Neural cell (in vitro differentiated cells): ENCODE measurements at regions not wholly inside any gene's neighbourhood (a gene's known extent, or its start where the extent isn't known, plus 50 kb on each side); places are given as distances from the start of the nearest gene placed in this dataset.

ENCODE experiments used
- EP300 ChIP-seq: fragments of 450-650 bp; conservative IDR thresholded peaks from 2 replicates; pipeline ENCODE4 v1.6.1; 2014; ENCODE audit warnings: antibody characterized with exemption, mild to moderate bottlenecking, moderate library complexity; ENCODE audit not compliant: poor library complexity, severe bottlenecking
- EZH2 ChIP-seq: fragments of 200-600, 300-800 bp; shearing (Covaris generic), sonication (generic); IDR thresholded peaks from 2 replicates; pipeline ENCODE4 v1.6.1; 2014; ENCODE audit warnings: antibody characterized with exemption, low read length, borderline replicate concordance, mild to moderate bottlenecking; ENCODE audit not compliant: insufficient read depth, poor library complexity, severe bottlenecking
- POLR2AphosphoS5 ChIP-seq: IDR thresholded peaks from 2 replicates; pipeline ENCODE4 v1.6.1; 2012
- RAD21 ChIP-seq: fragments of 450-650 bp; conservative IDR thresholded peaks from 2 replicates; pipeline ENCODE4 v1.6.1; 2014; ENCODE audit warnings: antibody characterized with exemption, mild to moderate bottlenecking, moderate library complexity
- SMC3 ChIP-seq: fragments of 450-650 bp; conservative IDR thresholded peaks from 2 replicates; pipeline ENCODE4 v1.6.1; 2014; ENCODE audit warnings: antibody characterized with exemption, mild to moderate bottlenecking, moderate library complexity; ENCODE audit not compliant: poor library complexity
- TAF1 ChIP-seq: IDR thresholded peaks from 2 replicates; pipeline ENCODE4 v1.6.1; 2012; ENCODE audit warnings: low read depth
- TF ChIP-seq, protein P1 (sequence below): fragments of 450-650 bp; IDR thresholded peaks from 2 replicates; pipeline ENCODE4 v1.5.1; 2014; ENCODE audit warnings: antibody characterized with exemption, mild to moderate bottlenecking, moderate library complexity; ENCODE audit not compliant: poor library complexity, severe bottlenecking
- TF ChIP-seq, protein P2 (sequence below): IDR thresholded peaks from 2 replicates; pipeline ENCODE4 v1.6.1; 2012; ENCODE audit warnings: borderline replicate concordance

DNA sequence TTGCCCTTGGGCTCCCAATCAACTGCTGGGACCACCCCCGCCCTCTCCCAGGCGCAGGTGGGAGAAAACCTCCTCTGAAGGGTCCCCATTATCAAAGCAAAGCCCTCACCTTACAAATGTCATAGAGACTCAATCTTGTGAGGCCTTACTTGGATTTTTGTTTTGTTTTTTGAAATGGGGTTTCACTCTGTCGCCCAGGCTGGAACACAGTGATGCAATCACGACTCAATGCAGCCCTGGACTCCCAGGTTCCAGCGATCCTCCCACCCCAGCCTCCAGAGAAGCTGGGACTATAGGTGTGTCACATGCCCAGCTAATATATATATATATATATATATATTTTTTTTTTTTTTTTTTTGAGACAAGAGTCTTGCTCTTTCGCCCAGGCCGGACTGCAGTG, 57.5 kb upstream of the WIPI2 start:
- no peak for TF ChIP-seq SMC3
- TF ChIP-seq, protein P1, sequence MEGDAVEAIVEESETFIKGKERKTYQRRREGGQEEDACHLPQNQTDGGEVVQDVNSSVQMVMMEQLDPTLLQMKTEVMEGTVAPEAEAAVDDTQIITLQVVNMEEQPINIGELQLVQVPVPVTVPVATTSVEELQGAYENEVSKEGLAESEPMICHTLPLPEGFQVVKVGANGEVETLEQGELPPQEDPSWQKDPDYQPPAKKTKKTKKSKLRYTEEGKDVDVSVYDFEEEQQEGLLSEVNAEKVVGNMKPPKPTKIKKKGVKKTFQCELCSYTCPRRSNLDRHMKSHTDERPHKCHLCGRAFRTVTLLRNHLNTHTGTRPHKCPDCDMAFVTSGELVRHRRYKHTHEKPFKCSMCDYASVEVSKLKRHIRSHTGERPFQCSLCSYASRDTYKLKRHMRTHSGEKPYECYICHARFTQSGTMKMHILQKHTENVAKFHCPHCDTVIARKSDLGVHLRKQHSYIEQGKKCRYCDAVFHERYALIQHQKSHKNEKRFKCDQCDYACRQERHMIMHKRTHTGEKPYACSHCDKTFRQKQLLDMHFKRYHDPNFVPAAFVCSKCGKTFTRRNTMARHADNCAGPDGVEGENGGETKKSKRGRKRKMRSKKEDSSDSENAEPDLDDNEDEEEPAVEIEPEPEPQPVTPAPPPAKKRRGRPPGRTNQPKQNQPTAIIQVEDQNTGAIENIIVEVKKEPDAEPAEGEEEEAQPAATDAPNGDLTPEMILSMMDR: no peak
- no peak for TF ChIP-seq EZH2
- TF ChIP-seq POLR2AphosphoS5: no peak
- no peak for TF ChIP-seq RAD21
- TF ChIP-seq EP300: no peak
- TF ChIP-seq, protein P2, sequence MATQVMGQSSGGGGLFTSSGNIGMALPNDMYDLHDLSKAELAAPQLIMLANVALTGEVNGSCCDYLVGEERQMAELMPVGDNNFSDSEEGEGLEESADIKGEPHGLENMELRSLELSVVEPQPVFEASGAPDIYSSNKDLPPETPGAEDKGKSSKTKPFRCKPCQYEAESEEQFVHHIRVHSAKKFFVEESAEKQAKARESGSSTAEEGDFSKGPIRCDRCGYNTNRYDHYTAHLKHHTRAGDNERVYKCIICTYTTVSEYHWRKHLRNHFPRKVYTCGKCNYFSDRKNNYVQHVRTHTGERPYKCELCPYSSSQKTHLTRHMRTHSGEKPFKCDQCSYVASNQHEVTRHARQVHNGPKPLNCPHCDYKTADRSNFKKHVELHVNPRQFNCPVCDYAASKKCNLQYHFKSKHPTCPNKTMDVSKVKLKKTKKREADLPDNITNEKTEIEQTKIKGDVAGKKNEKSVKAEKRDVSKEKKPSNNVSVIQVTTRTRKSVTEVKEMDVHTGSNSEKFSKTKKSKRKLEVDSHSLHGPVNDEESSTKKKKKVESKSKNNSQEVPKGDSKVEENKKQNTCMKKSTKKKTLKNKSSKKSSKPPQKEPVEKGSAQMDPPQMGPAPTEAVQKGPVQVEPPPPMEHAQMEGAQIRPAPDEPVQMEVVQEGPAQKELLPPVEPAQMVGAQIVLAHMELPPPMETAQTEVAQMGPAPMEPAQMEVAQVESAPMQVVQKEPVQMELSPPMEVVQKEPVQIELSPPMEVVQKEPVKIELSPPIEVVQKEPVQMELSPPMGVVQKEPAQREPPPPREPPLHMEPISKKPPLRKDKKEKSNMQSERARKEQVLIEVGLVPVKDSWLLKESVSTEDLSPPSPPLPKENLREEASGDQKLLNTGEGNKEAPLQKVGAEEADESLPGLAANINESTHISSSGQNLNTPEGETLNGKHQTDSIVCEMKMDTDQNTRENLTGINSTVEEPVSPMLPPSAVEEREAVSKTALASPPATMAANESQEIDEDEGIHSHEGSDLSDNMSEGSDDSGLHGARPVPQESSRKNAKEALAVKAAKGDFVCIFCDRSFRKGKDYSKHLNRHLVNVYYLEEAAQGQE: no peak
- TF ChIP-seq TAF1: no peak
